ENCODE measurements at regions not wholly inside any gene's neighbourhood (a gene's known extent, or its start where the extent isn't known, plus 50 kb on each side); places are given as distances from the start of the nearest gene placed in this dataset.

GRCh38 chr6:166106076-166106686 is 61.5 kb downstream of the TBXT start:
- DNase-seq: peak; percentile 64 to 73
- ATAC-seq (replicated peaks in 1 of 2): peak; percentile 68 to 69
- Mint-ChIP-seq H3K9me3 (peaks cover 5 to 8% of the 10 kb centered on the region in 2 donors), H3K27ac (no peak overlapping the region), H3K27me3 (ENCODE audit: low read depth) (peaks cover 27% of the 10 kb centered on the region), H3K36me3 (ENCODE audit: insufficient read depth in 2 of 2) (peaks cover 0 to 1% of the 10 kb centered on the region in 2 donors), H3K4me3 (peak overlapping the region; percentile 37 to 46), H3K4me1 (ENCODE audit: low read depth) (peaks cover 11% of the 10 kb centered on the region)

- H3K27ac Mint-ChIP-seq: no peak overlapping the region
- DNase-seq (peak; percentile 18), ATAC-seq (replicated peaks in 1 of 2) (peak; percentile 53 to 82)
- H3K27me3 Mint-ChIP-seq (ENCODE audit: low read depth): peaks cover 27% of the 10 kb centered on the region
- peaks cover 11% of the 10 kb centered on the region for H3K4me1 Mint-ChIP-seq (ENCODE audit: low read depth)
- H3K4me3 Mint-ChIP-seq: peak overlapping the region; percentile 37 to 46
- H3K36me3 Mint-ChIP-seq (ENCODE audit: insufficient read depth in 2 of 2): peaks cover 0 to 1% of the 10 kb centered on the region in 2 donors
- peaks cover 5 to 10% of the 10 kb centered on the region in 2 donors for H3K9me3 Mint-ChIP-seq
These were observed 62.1 kb downstream of the TBXT start for GRCh38 chr6:166105341-166106075.

GRCh38 chr6:166104872-166105271 is 62.8 kb downstream of the TBXT start:
- peaks cover 27% of the 10 kb centered on the region for H3K27me3 Mint-ChIP-seq (ENCODE audit: low read depth)
- H3K4me1 Mint-ChIP-seq (ENCODE audit: low read depth): peaks cover 11% of the 10 kb centered on the region
- no peak overlapping the region for H3K4me3 Mint-ChIP-seq
- H3K36me3 Mint-ChIP-seq (ENCODE audit: insufficient read depth in 2 of 2): peaks cover 0 to 1% of the 10 kb centered on the region in 2 donors
- DNase-seq (no peak), ATAC-seq (replicated peaks in 1 of 2) (no peak)
- no peak overlapping the region for H3K27ac Mint-ChIP-seq
- peaks cover 5 to 10% of the 10 kb centered on the region in 2 donors for H3K9me3 Mint-ChIP-seq

DNA sequence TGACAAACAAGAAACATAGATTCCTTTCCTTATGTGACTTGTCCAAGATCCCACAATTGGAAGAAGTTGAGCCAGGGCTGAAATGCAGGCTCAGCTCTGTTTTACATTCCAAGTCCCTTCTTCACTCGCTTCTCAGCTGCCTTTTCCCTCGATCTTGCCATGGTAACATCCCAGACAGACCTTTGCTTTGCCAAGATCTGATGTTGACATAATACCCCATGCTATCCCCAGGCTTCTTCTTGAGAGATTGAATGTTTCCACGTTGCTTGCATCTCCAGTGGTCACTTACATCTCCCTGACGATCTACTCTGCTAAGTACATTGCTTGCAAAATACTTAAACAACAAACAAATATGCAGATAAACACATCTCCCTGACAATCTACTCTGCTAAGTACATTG is 63.5 kb downstream of the TBXT start:
- no peak overlapping the region for H3K27ac Mint-ChIP-seq
- H3K27me3 Mint-ChIP-seq (ENCODE audit: low read depth): peaks cover 27% of the 10 kb centered on the region
- peaks cover 5 to 10% of the 10 kb centered on the region in 2 donors for H3K9me3 Mint-ChIP-seq
- H3K4me1 Mint-ChIP-seq (ENCODE audit: low read depth): peaks cover 11% of the 10 kb centered on the region
- no peak for ATAC-seq (replicated peaks in 1 of 2)
- H3K4me3 Mint-ChIP-seq: no peak overlapping the region
- no peak for DNase-seq
- peaks cover 0 to 1% of the 10 kb centered on the region in 2 donors for H3K36me3 Mint-ChIP-seq (ENCODE audit: insufficient read depth in 2 of 2)

GRCh38 chr6:166101819-166102419 is 65.7 kb downstream of the TBXT start:
- DNase-seq (no peak), ATAC-seq (replicated peaks in 1 of 2) (no peak)
- peaks cover 11% of the 10 kb centered on the region for H3K4me1 Mint-ChIP-seq (ENCODE audit: low read depth)
- H3K36me3 Mint-ChIP-seq (ENCODE audit: insufficient read depth in 2 of 2): peaks cover 0 to 1% of the 10 kb centered on the region in 2 donors
- no peak overlapping the region for H3K4me3 Mint-ChIP-seq
- no peak overlapping the region for H3K27ac Mint-ChIP-seq
- peaks cover 5 to 10% of the 10 kb centered on the region in 2 donors for H3K9me3 Mint-ChIP-seq
- peaks cover 34% of the 10 kb centered on the region for H3K27me3 Mint-ChIP-seq (ENCODE audit: low read depth)

DNA sequence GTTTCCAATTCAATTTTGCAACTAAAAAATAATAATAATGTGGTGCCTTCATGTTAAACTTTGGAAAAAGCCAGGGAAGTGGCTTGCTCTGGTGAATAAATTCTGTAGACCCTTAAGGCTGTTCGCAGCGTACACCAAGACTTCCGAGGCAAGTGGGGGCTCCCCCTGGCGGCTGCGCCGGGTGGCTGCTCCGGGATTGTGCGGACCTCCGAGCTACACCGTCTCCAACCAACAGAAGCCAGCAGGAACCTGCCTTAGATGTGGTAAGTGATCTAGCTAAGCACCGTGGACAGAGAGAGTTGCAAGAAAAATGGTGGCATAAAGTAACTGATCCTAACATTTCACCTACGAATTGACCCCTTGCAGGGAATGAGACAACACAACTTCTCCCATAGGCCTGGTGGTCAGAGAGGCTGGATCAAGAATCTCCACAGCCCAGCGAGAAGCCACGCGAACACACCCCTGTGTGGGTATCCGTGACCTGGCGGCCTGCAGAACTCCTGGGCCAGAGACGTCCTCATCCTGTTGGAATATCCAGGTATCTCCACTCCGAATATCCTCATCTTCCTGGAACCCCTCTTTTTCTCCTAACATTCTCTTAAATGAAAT is 69.6 kb downstream of the TBXT start:
- Mint-ChIP-seq H3K36me3 (ENCODE audit: insufficient read depth in 2 of 2) (peaks cover 0 to 1% of the 10 kb centered on the region in 2 donors), H3K9me3 (peaks cover 9 to 13% of the 10 kb centered on the region in 2 donors), H3K4me1 (ENCODE audit: low read depth) (no peaks in the 10 kb centered on the region), H3K4me3 (peak overlapping the region; percentile 6 to 38), H3K27ac (no peak overlapping the region), H3K27me3 (ENCODE audit: low read depth) (peaks cover 44% of the 10 kb centered on the region)
- DNase-seq: peak; percentile 55 to 74
- peak; percentile 62 to 78 for ATAC-seq (replicated peaks in 1 of 2)

- DNase-seq: no peak
- H3K27me3 Mint-ChIP-seq (ENCODE audit: low read depth): peaks cover 14% of the 10 kb centered on the region
These were observed 79.8 kb downstream of the TBXT start for GRCh38 chr6:166087852-166088251.

GRCh38 chr6:166087246-166087645 is 80.4 kb downstream of the TBXT start:
- DNase-seq (no peak), ATAC-seq (replicated peaks in 1 of 2) (no peak)
- Mint-ChIP-seq H3K9me3 (no peaks in the 10 kb centered on the region), H3K4me1 (ENCODE audit: low read depth) (no peaks in the 10 kb centered on the region), H3K27me3 (ENCODE audit: low read depth) (peaks cover 13% of the 10 kb centered on the region), H3K27ac (no peak overlapping the region), H3K4me3 (no peak overlapping the region), H3K36me3 (ENCODE audit: insufficient read depth in 2 of 2) (peaks cover 0 to 2% of the 10 kb centered on the region in 2 donors)

More at GRCh38 chr6:166087852-166088251, 79.8 kb downstream of the TBXT start:
- H3K9me3 Mint-ChIP-seq: no peaks in the 10 kb centered on the region
- no peak overlapping the region for H3K4me3 Mint-ChIP-seq
- peaks cover 0 to 2% of the 10 kb centered on the region in 2 donors for H3K36me3 Mint-ChIP-seq (ENCODE audit: insufficient read depth in 2 of 2)
- no peak overlapping the region for H3K27ac Mint-ChIP-seq
- no peaks in the 10 kb centered on the region for H3K4me1 Mint-ChIP-seq (ENCODE audit: low read depth)
- no peak for ATAC-seq (replicated peaks in 1 of 2)

GRCh38 chr6:166085500-166085899 is 82.2 kb downstream of the TBXT start:
- Mint-ChIP-seq H3K9me3 (no peaks in the 10 kb centered on the region), H3K36me3 (ENCODE audit: insufficient read depth in 2 of 2) (peaks cover 0 to 2% of the 10 kb centered on the region in 2 donors), H3K4me1 (ENCODE audit: low read depth) (no peaks in the 10 kb centered on the region), H3K27ac (no peak overlapping the region), H3K27me3 (ENCODE audit: low read depth) (peaks cover 13% of the 10 kb centered on the region), H3K4me3 (no peak overlapping the region)
- no peak for ATAC-seq (replicated peaks in 1 of 2)
- no peak for DNase-seq

- Mint-ChIP-seq H3K4me1 (ENCODE audit: low read depth) (no peaks in the 10 kb centered on the region), H3K27me3 (ENCODE audit: low read depth) (peaks cover 13% of the 10 kb centered on the region), H3K36me3 (ENCODE audit: insufficient read depth in 2 of 2) (peaks cover 0 to 2% of the 10 kb centered on the region in 2 donors)
These were observed 82.7 kb downstream of the TBXT start for GRCh38 chr6:166084951-166085350.

DNA sequence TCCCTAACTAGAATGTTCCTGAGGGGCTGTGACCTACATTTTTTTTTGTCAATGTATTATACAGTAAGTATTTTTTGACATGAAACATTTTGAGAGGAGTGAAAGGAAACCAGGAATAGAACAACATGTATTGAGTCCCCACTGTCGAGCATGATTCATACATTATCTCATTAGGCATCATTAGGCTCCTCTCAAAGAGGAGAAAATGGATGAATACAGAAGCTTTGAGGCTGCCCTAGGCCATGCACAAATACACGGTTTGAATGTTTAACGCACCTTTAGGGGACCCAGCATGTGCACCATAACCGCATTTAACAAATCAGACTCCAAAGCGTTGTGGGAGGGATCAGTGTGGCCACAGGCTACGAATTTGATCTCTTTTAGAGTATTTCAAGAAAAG is 87.8 kb downstream of the TBXT start:
- no peak for DNase-seq
- Mint-ChIP-seq H3K27ac (no peak overlapping the region), H3K4me3 (no peak overlapping the region), H3K9me3 (no peaks in the 10 kb centered on the region), H3K4me1 (ENCODE audit: low read depth) (no peaks in the 10 kb centered on the region), H3K36me3 (ENCODE audit: insufficient read depth in 2 of 2) (no peaks in the 10 kb centered on the region), H3K27me3 (ENCODE audit: low read depth) (peaks cover 13% of the 10 kb centered on the region)
- no peak for ATAC-seq (replicated peaks in 1 of 2)

More at GRCh38 chr6:166084951-166085350, 82.7 kb downstream of the TBXT start:
- H3K4me3 Mint-ChIP-seq: no peak overlapping the region
- ATAC-seq (replicated peaks in 1 of 2) (no peak), DNase-seq (no peak)
- H3K27ac Mint-ChIP-seq: no peak overlapping the region
- H3K9me3 Mint-ChIP-seq: no peaks in the 10 kb centered on the region

- Mint-ChIP-seq H3K4me1 (ENCODE audit: low read depth) (no peaks in the 10 kb centered on the region), H3K36me3 (ENCODE audit: insufficient read depth in 2 of 2) (no peaks in the 10 kb centered on the region), H3K27ac (no peak overlapping the region), H3K9me3 (no peaks in the 10 kb centered on the region), H3K27me3 (ENCODE audit: low read depth) (peaks cover 4% of the 10 kb centered on the region), H3K4me3 (no peak overlapping the region)
- ATAC-seq (replicated peaks in 1 of 2): no peak
- DNase-seq: no peak
These were observed 89.4 kb downstream of the TBXT start for GRCh38 chr6:166078294-166078693.

DNA sequence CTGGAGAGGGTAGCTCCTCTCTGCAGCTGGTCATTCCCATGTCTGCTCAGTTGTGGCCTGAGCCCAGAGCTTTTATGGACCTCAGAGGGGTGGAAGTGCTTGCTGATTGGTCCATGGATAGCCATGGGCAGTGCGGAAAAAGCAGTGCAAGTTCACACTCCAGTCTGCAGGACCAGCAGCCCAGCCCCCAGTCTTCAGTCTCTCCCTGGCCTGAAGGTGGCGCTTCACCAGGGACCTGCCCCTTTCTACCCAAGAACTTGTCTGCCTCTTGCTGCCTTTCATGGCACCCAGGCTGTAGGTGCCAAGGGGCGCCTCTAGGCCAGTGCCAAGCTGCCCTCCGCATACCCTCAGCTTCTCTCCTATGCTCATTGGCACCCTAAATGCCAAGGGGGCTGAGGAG is 91.0 kb downstream of the TBXT start:
- Mint-ChIP-seq H3K27me3 (ENCODE audit: low read depth) (peaks cover 9% of the 10 kb centered on the region), H3K36me3 (ENCODE audit: insufficient read depth in 2 of 2) (no peaks in the 10 kb centered on the region), H3K27ac (no peak overlapping the region), H3K9me3 (peaks cover 0 to 5% of the 10 kb centered on the region in 2 donors), H3K4me1 (ENCODE audit: low read depth) (no peaks in the 10 kb centered on the region), H3K4me3 (no peak overlapping the region)
- ATAC-seq (replicated peaks in 1 of 2) (no peak), DNase-seq (no peak)
